WTC11 (cell line): ENCODE measurements at regions not wholly inside any gene's neighbourhood (a gene's known extent, or its start where the extent isn't known, plus 50 kb on each side); places are given as distances from the start of the nearest gene placed in this dataset.

ENCODE experiments used
- ATAC-seq: fragments of 200-7000 bp; cut with Tn5 transposase; 2 replicates; pipeline ENCODE4 v1.10.0; 2021; ENCODE audit warnings: mild to moderate bottlenecking, moderate library complexity
- CTCF ChIA-PET: fragments of 300-600 bp; sonication (Branson Sonifier 250); formaldehyde crosslinking; loops from one replicate; lab custom pipeline; 2021; ENCODE audit warnings: antibody characterized with exemption; lab: Charles Lee
- POLR2A ChIA-PET: fragments of 350-600 bp; sonication (Branson Sonifier 250); formaldehyde crosslinking; loops from one replicate; lab custom pipeline; 2021; ENCODE audit warnings: antibody characterized with exemption; lab: Charles Lee
- DNase-seq: peaks from one replicate; pipeline ENCODE4 v3.0.0; 2021; ENCODE audit warnings: low spot score
- H3K27ac Mint-ChIP-seq: 2 replicates; pipeline ENCODE4 v1.8.0; 2021; ENCODE audit warnings: mixed read lengths
- H3K27me3 Mint-ChIP-seq: 2 replicates; pipeline ENCODE4 v1.8.0; 2021; ENCODE audit warnings: low read depth, mild to moderate bottlenecking, moderate library complexity, mixed read lengths
- H3K36me3 Mint-ChIP-seq: 2 replicates; pipeline ENCODE4 v1.8.0; 2021; ENCODE audit warnings: mixed read lengths
- H3K4me1 Mint-ChIP-seq: 2 replicates; pipeline ENCODE4 v1.8.0; 2022; ENCODE audit warnings: mixed read lengths
- H3K4me3 Mint-ChIP-seq: 2 replicates; pipeline ENCODE4 v1.8.0; 2021; ENCODE audit warnings: mild to moderate bottlenecking, moderate library complexity, mixed read lengths
- H3K9me3 Mint-ChIP-seq: 2 replicates; pipeline ENCODE4 v1.8.0; 2021; ENCODE audit warnings: mixed read lengths
- CREB1 ChIP-seq: sonication (generic); formaldehyde crosslinking; IDR thresholded peaks from 2 replicates; pipeline ENCODE4 v1.8.0; 2023; ENCODE audit warnings: mild to moderate bottlenecking, missing genetic modification reagents
- NFATC4 ChIP-seq: fragments of 250-450 bp; sonication (Bioruptor Pico); IDR thresholded peaks from 2 replicates; pipeline ENCODE4 v1.9.0; 2021; ENCODE audit warnings: mild to moderate bottlenecking
- TF ChIP-seq, protein P1 (sequence below): fragments of 250-450 bp; sonication (Bioruptor Pico); IDR thresholded peaks from 2 replicates; pipeline ENCODE4 v1.8.0; 2021; ENCODE audit warnings: mild to moderate bottlenecking
- TF ChIP-seq, protein P2 (sequence below): sonication (generic); formaldehyde crosslinking; IDR thresholded peaks from 2 replicates; pipeline ENCODE4 v1.8.0; 2023; ENCODE audit warnings: missing genetic modification reagents
- TF ChIP-seq, protein P3 (sequence below): sonication (generic); formaldehyde crosslinking; IDR thresholded peaks from 2 replicates; pipeline ENCODE4 v1.8.1; 2023; ENCODE audit warnings: mild to moderate bottlenecking, missing genetic modification reagents, borderline replicate concordance
- TF ChIP-seq, protein P4 (sequence below): fragments of 250-450 bp; sonication (Bioruptor Pico); IDR thresholded peaks from 2 replicates; pipeline ENCODE4 v1.9.0; 2021; ENCODE audit warnings: mild to moderate bottlenecking, borderline replicate concordance
- TF ChIP-seq, protein P5 (sequence below): sonication (generic); formaldehyde crosslinking; IDR thresholded peaks from 2 replicates; pipeline ENCODE4 v1.8.0; 2022; ENCODE audit warnings: mild to moderate bottlenecking, missing genetic modification reagents
- TF ChIP-seq, protein P6 (sequence below): fragments of 250-450 bp; sonication (Bioruptor Pico); IDR thresholded peaks from 2 replicates; pipeline ENCODE4 v1.9.0; 2021; ENCODE audit warnings: moderate library complexity, mild to moderate bottlenecking, inconsistent platforms, borderline replicate concordance
- TF ChIP-seq, protein P7 (sequence below): fragments of 200-600 bp; IDR thresholded peaks from 2 replicates; pipeline ENCODE4 v1.8.0; 2022; ENCODE audit warnings: antibody characterized with exemption

DNA sequence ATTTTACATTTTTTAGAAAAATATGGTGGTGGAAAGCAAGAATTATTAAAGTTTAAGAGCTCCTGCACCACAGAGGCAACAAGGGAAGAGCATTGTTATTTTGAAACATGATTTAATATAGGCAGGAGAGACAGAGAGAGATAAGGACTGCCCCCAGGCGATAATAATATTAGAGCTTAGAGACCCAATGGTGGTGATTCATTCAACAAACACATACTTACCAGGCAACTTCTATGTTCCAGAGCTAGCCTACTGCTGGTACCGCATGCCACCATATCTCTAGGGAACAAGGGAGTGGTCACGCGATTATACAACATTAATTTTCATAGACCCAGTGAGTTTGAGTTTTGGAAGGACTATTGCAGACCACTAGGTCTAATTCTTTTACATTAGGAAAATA is 327.8 kb upstream of the SOX11 start:
- Mint-ChIP-seq H3K9me3 (peaks cover 79% of the 10 kb centered on the region), H3K4me1 (no peaks in the 10 kb centered on the region), H3K36me3 (peaks cover 64% of the 10 kb centered on the region), H3K4me3 (no peak overlapping the region), H3K27me3 (peaks cover 9% of the 10 kb centered on the region; the same call in 1 of the 2 replicates), H3K27ac (no peak overlapping the region)
- CTCF ChIA-PET: no interaction called here
- POLR2A ChIA-PET: no interaction called here
- no peak for ATAC-seq
- no peak for DNase-seq
- TF ChIP-seq, protein P1, sequence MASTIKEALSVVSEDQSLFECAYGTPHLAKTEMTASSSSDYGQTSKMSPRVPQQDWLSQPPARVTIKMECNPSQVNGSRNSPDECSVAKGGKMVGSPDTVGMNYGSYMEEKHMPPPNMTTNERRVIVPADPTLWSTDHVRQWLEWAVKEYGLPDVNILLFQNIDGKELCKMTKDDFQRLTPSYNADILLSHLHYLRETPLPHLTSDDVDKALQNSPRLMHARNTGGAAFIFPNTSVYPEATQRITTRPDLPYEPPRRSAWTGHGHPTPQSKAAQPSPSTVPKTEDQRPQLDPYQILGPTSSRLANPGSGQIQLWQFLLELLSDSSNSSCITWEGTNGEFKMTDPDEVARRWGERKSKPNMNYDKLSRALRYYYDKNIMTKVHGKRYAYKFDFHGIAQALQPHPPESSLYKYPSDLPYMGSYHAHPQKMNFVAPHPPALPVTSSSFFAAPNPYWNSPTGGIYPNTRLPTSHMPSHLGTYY (CRISPR knock-in tag): no peak
- TF ChIP-seq, protein P2, sequence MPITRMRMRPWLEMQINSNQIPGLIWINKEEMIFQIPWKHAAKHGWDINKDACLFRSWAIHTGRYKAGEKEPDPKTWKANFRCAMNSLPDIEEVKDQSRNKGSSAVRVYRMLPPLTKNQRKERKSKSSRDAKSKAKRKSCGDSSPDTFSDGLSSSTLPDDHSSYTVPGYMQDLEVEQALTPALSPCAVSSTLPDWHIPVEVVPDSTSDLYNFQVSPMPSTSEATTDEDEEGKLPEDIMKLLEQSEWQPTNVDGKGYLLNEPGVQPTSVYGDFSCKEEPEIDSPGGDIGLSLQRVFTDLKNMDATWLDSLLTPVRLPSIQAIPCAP (CRISPR knock-in tag): no peak
- TF ChIP-seq, protein P3, sequence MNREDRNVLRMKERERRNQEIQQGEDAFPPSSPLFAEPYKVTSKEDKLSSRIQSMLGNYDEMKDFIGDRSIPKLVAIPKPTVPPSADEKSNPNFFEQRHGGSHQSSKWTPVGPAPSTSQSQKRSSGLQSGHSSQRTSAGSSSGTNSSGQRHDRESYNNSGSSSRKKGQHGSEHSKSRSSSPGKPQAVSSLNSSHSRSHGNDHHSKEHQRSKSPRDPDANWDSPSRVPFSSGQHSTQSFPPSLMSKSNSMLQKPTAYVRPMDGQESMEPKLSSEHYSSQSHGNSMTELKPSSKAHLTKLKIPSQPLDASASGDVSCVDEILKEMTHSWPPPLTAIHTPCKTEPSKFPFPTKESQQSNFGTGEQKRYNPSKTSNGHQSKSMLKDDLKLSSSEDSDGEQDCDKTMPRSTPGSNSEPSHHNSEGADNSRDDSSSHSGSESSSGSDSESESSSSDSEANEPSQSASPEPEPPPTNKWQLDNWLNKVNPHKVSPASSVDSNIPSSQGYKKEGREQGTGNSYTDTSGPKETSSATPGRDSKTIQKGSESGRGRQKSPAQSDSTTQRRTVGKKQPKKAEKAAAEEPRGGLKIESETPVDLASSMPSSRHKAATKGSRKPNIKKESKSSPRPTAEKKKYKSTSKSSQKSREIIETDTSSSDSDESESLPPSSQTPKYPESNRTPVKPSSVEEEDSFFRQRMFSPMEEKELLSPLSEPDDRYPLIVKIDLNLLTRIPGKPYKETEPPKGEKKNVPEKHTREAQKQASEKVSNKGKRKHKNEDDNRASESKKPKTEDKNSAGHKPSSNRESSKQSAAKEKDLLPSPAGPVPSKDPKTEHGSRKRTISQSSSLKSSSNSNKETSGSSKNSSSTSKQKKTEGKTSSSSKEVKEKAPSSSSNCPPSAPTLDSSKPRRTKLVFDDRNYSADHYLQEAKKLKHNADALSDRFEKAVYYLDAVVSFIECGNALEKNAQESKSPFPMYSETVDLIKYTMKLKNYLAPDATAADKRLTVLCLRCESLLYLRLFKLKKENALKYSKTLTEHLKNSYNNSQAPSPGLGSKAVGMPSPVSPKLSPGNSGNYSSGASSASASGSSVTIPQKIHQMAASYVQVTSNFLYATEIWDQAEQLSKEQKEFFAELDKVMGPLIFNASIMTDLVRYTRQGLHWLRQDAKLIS: no peak
- TF ChIP-seq CREB1 (no peak), NFATC4 (CRISPR knock-in tag) (no peak)
- TF ChIP-seq, protein P4, sequence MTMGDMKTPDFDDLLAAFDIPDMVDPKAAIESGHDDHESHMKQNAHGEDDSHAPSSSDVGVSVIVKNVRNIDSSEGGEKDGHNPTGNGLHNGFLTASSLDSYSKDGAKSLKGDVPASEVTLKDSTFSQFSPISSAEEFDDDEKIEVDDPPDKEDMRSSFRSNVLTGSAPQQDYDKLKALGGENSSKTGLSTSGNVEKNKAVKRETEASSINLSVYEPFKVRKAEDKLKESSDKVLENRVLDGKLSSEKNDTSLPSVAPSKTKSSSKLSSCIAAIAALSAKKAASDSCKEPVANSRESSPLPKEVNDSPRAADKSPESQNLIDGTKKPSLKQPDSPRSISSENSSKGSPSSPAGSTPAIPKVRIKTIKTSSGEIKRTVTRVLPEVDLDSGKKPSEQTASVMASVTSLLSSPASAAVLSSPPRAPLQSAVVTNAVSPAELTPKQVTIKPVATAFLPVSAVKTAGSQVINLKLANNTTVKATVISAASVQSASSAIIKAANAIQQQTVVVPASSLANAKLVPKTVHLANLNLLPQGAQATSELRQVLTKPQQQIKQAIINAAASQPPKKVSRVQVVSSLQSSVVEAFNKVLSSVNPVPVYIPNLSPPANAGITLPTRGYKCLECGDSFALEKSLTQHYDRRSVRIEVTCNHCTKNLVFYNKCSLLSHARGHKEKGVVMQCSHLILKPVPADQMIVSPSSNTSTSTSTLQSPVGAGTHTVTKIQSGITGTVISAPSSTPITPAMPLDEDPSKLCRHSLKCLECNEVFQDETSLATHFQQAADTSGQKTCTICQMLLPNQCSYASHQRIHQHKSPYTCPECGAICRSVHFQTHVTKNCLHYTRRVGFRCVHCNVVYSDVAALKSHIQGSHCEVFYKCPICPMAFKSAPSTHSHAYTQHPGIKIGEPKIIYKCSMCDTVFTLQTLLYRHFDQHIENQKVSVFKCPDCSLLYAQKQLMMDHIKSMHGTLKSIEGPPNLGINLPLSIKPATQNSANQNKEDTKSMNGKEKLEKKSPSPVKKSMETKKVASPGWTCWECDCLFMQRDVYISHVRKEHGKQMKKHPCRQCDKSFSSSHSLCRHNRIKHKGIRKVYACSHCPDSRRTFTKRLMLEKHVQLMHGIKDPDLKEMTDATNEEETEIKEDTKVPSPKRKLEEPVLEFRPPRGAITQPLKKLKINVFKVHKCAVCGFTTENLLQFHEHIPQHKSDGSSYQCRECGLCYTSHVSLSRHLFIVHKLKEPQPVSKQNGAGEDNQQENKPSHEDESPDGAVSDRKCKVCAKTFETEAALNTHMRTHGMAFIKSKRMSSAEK: no peak
- TF ChIP-seq, protein P5, sequence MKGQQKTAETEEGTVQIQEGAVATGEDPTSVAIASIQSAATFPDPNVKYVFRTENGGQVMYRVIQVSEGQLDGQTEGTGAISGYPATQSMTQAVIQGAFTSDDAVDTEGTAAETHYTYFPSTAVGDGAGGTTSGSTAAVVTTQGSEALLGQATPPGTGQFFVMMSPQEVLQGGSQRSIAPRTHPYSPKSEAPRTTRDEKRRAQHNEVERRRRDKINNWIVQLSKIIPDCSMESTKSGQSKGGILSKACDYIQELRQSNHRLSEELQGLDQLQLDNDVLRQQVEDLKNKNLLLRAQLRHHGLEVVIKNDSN (CRISPR knock-in tag): no peak

DNA sequence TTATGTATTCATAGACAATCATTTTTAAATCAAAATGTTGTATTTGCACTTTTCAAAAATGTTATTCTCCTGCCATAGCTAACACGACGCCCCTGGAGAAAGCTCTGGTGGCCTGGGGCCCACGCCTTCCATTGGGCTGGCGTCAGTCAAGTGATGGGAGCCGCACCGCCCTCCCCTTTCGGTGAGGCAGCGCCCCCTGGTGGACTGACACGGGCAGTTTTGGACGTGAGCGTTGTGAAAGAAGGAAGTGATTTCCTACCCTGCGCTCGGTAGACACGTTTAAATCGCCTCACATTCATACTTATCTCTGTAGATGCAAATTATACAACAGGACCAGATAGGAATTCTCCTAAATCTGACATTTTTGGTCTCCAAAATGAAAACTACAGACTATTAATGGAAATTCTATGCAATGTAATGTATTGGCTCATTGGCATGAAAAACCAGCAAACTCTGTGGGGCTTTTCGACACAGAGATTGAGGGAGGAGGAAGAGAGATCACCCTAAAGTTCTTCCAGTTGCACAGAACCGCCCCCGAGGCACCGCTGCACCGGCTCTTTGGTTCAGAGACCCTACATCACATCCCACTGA is 326.2 kb upstream of the SOX11 start:
- peaks cover 75% of the 10 kb centered on the region for H3K9me3 Mint-ChIP-seq
- peak; percentile 44 for DNase-seq
- ChIA-PET POLR2A (no interaction called here), CTCF (no interaction called here)
- peaks cover 9% of the 10 kb centered on the region; the same call in 1 of the 2 replicates for H3K27me3 Mint-ChIP-seq
- ATAC-seq: peak; percentile 69
- TF ChIP-seq, protein P6, sequence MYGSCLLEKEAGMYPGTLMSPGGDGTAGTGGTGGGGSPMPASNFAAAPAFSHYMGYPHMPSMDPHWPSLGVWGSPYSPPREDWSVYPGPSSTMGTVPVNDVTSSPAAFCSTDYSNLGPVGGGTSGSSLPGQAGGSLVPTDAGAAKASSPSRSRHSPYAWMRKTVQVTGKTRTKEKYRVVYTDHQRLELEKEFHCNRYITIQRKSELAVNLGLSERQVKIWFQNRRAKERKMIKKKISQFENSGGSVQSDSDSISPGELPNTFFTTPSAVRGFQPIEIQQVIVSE (CRISPR knock-in tag): no peak
- TF ChIP-seq, protein P7, sequence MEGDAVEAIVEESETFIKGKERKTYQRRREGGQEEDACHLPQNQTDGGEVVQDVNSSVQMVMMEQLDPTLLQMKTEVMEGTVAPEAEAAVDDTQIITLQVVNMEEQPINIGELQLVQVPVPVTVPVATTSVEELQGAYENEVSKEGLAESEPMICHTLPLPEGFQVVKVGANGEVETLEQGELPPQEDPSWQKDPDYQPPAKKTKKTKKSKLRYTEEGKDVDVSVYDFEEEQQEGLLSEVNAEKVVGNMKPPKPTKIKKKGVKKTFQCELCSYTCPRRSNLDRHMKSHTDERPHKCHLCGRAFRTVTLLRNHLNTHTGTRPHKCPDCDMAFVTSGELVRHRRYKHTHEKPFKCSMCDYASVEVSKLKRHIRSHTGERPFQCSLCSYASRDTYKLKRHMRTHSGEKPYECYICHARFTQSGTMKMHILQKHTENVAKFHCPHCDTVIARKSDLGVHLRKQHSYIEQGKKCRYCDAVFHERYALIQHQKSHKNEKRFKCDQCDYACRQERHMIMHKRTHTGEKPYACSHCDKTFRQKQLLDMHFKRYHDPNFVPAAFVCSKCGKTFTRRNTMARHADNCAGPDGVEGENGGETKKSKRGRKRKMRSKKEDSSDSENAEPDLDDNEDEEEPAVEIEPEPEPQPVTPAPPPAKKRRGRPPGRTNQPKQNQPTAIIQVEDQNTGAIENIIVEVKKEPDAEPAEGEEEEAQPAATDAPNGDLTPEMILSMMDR: peak; percentile 51
- no peak overlapping the region for H3K27ac Mint-ChIP-seq
- no peak overlapping the region for H3K4me3 Mint-ChIP-seq
- H3K36me3 Mint-ChIP-seq: peaks cover 59% of the 10 kb centered on the region
- H3K4me1 Mint-ChIP-seq: no peaks in the 10 kb centered on the region
